ENCODE measurements at regions not wholly inside any gene's neighbourhood (a gene's known extent, or its start where the extent isn't known, plus 50 kb on each side); places are given as distances from the start of the nearest gene placed in this dataset.

GRCh38 chr4:55754754-55755350 lies 64.7 kb upstream of the EXOC1L start:
- Histone ChIP-seq H3K4me3 (ENCODE audit: low read length) (no peak overlapping the region), H3K79me2 (ENCODE audit: control insufficient read depth, low read length) (no peaks in the 10 kb centered on the region), H3K4me1 (ENCODE audit: control insufficient read depth, low read length) (no peaks in the 10 kb centered on the region), H3K27ac (ENCODE audit: low read depth, low read length) (no peak overlapping the region), H3F3A (ENCODE audit: control insufficient read depth, insufficient read depth) (no peaks in the 10 kb centered on the region), H4K20me1 (ENCODE audit: control insufficient read depth, insufficient read depth, low read depth, low read length) (no peaks in the 10 kb centered on the region), H3K4me2 (ENCODE audit: low read length) (no peak overlapping the region), H3K9me3 (ENCODE audit: control insufficient read depth, insufficient read depth, low read length) (no peaks in the 10 kb centered on the region), H3K9me2 (replicated peaks; ENCODE audit: control insufficient read depth, low read length) (no peaks in the 10 kb centered on the region), H3K36me3 (ENCODE audit: control insufficient read depth, low read length) (no peaks in the 10 kb centered on the region), H3K27me3 (ENCODE audit: control insufficient read depth, low read length) (no peaks in the 10 kb centered on the region)
- TF ChIP-seq, protein P1, sequence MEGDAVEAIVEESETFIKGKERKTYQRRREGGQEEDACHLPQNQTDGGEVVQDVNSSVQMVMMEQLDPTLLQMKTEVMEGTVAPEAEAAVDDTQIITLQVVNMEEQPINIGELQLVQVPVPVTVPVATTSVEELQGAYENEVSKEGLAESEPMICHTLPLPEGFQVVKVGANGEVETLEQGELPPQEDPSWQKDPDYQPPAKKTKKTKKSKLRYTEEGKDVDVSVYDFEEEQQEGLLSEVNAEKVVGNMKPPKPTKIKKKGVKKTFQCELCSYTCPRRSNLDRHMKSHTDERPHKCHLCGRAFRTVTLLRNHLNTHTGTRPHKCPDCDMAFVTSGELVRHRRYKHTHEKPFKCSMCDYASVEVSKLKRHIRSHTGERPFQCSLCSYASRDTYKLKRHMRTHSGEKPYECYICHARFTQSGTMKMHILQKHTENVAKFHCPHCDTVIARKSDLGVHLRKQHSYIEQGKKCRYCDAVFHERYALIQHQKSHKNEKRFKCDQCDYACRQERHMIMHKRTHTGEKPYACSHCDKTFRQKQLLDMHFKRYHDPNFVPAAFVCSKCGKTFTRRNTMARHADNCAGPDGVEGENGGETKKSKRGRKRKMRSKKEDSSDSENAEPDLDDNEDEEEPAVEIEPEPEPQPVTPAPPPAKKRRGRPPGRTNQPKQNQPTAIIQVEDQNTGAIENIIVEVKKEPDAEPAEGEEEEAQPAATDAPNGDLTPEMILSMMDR (IDR thresholded peaks at IDR 0.05; ENCODE audit: low read depth, low read length, poor library complexity, severe bottlenecking), result no peak
- TF ChIP-seq EZH2phosphoT487 (IDR thresholded peaks at IDR 0.05; ENCODE audit: borderline replicate concordance, low read length), result no peak

- Histone ChIP-seq H3K27me3 (ENCODE audit: control insufficient read depth, low read length) (no peaks in the 10 kb centered on the region), H3K4me2 (ENCODE audit: low read length) (no peak overlapping the region), H4K20me1 (ENCODE audit: control insufficient read depth, insufficient read depth, low read depth, low read length) (no peaks in the 10 kb centered on the region), H3K4me1 (ENCODE audit: control insufficient read depth, low read length) (no peaks in the 10 kb centered on the region), H3F3A (ENCODE audit: control insufficient read depth, insufficient read depth) (no peaks in the 10 kb centered on the region), H3K79me2 (ENCODE audit: control insufficient read depth, low read length) (no peaks in the 10 kb centered on the region), H3K9me2 (replicated peaks; ENCODE audit: control insufficient read depth, low read length) (no peaks in the 10 kb centered on the region), H3K4me3 (ENCODE audit: low read length) (no peak overlapping the region), H3K36me3 (ENCODE audit: control insufficient read depth, low read length) (no peaks in the 10 kb centered on the region), H3K9me3 (ENCODE audit: control insufficient read depth, insufficient read depth, low read length) (no peaks in the 10 kb centered on the region), H3K27ac (ENCODE audit: low read depth, low read length) (no peak overlapping the region)
- TF ChIP-seq EZH2phosphoT487 (IDR thresholded peaks at IDR 0.05; ENCODE audit: borderline replicate concordance, low read length), result no peak
- TF ChIP-seq, protein P1 (IDR thresholded peaks at IDR 0.05; ENCODE audit: low read depth, low read length, poor library complexity, severe bottlenecking), result no peak
These were observed 63.4 kb upstream of the EXOC1L start for GRCh38 chr4:55756208-55756607.

DNA sequence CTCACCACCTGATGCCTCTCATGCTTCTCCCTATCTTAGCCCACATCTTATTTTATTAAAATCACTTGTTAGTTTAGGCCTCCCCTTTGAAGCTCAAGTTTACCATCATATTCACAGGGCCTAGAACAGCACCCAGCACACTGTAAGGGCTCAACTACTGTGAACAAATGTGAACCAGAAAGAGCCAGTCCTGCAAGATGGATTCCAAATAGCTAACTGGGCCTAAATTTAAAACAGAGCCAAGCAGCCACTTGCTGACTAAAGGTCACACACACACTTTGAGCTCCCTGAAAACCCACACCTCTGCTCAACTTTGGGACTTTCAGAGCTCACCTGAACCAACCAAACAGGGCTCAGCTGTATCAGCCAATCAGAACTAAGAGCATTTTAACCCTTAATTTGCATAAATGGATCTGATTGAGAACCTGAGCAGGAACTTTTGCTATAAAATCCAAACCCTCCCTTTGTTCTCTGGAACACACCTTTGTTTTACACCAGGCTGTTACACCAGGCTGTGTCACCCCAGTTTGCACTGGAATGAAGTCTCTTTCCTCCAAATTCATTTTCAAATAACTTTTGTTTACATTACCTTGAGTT lies 62.1 kb upstream of the EXOC1L start:
- no peaks in the 10 kb centered on the region for H3K4me1 ChIP-seq (ENCODE audit: control insufficient read depth, low read length)
- H3K27me3 ChIP-seq (ENCODE audit: control insufficient read depth, low read length), result no peaks in the 10 kb centered on the region
- H3K9me2 ChIP-seq (replicated peaks; ENCODE audit: control insufficient read depth, low read length), result no peaks in the 10 kb centered on the region
- no peaks in the 10 kb centered on the region for H3F3A ChIP-seq (ENCODE audit: control insufficient read depth, insufficient read depth)
- H4K20me1 ChIP-seq (ENCODE audit: control insufficient read depth, insufficient read depth, low read depth, low read length), result no peaks in the 10 kb centered on the region
- no peaks in the 10 kb centered on the region for H3K36me3 ChIP-seq (ENCODE audit: control insufficient read depth, low read length)
- H3K79me2 ChIP-seq (ENCODE audit: control insufficient read depth, low read length), result no peaks in the 10 kb centered on the region
- no peak overlapping the region for H3K4me2 ChIP-seq (ENCODE audit: low read length)
- no peak for TF ChIP-seq EZH2phosphoT487 (IDR thresholded peaks at IDR 0.05; ENCODE audit: borderline replicate concordance, low read length)
- TF ChIP-seq, protein P1 (IDR thresholded peaks at IDR 0.05; ENCODE audit: low read depth, low read length, poor library complexity, severe bottlenecking), result no peak
- H3K9me3 ChIP-seq (ENCODE audit: control insufficient read depth, insufficient read depth, low read length), result no peaks in the 10 kb centered on the region
- H3K4me3 ChIP-seq (ENCODE audit: low read length), result no peak overlapping the region
- no peak overlapping the region for H3K27ac ChIP-seq (ENCODE audit: low read depth, low read length)
